Peyer's patch (tissue), 4 donors: ENCODE measurements at regions not wholly inside any gene's neighbourhood (a gene's known extent, or its start where the extent isn't known, plus 50 kb on each side); places are given as distances from the start of the nearest gene placed in this dataset.
"Not testable (repeated sequence)": the region's sequence is repeated elsewhere in the genome, so short reads cannot be mapped to it uniquely, and the experiment has no call there.

Experiments used
- DNase-seq, 3 donors: peaks; one replicate each; pipeline ENCODE4 v3.0.0-alpha.2; 2017 to 2019
- H3K27ac ChIP-seq, 4 donors: fragments of 200-600 bp; sonication (generic); one replicate each; pipeline ENCODE4 v1.5.1; 2016 to 2019
- H3K27me3 ChIP-seq, 2 donors: fragments of 200-600 bp; sonication (generic); one replicate each; pipeline ENCODE4 v1.5.1; 2019
- H3K36me3 ChIP-seq, 3 donors: fragments of 200-600 bp; sonication (generic); one replicate each; pipeline ENCODE4 v1.5.1; 2016 to 2019
- H3K4me1 ChIP-seq, 4 donors: fragments of 200-600 bp; sonication (generic); one replicate each; pipeline ENCODE4 v1.5.1; 2016 to 2019
- H3K4me3 ChIP-seq, 4 donors: fragments of 200-600 bp; sonication (generic); 1 replicate in 3 of 4; 2 replicates in 1 of 4; pipeline ENCODE4 v1.5.1; 2016 to 2019; ENCODE audit warnings: mild to moderate bottlenecking in 1 of 4
- H3K9me3 ChIP-seq, 4 donors: fragments of 200-600 bp; sonication (generic); one replicate each; pipeline ENCODE4 v1.5.1; 2016 to 2019; ENCODE audit warnings: mild to moderate bottlenecking in 1 of 4
- CTCF ChIP-seq, 6 experiments: fragments of 450-650 bp in 4 of 6; fragments of 200-600 bp in 2 of 6; sonication (generic) in 1 of 6; IDR thresholded peaks; one replicate each; pipeline ENCODE4 v1.5.1; 2017 to 2019; ENCODE audit warnings: antibody characterized with exemption in 6 of 6, mild to moderate bottlenecking in 3 of 6, moderate library complexity in 1 of 6
- POLR2A ChIP-seq, 2 donors: fragments of 450-650 bp; IDR thresholded peaks; one replicate each; pipeline ENCODE4 v1.5.1; 2017; ENCODE audit warnings: antibody characterized with exemption in 2 of 2, mild to moderate bottlenecking in 2 of 2, moderate library complexity in 2 of 2

GRCh38 chr3:177629276-177629675, 432.0 kb upstream of the TBL1XR1 start:
- no peaks in the 10 kb centered on the region for H3K27me3 ChIP-seq
- H3K27ac ChIP-seq, result no peak overlapping the region
- no peak overlapping the region for H3K4me3 ChIP-seq
- DNase-seq, result no peak
- no peaks in the 10 kb centered on the region for H3K36me3 ChIP-seq
- no peak for TF ChIP-seq POLR2A (IDR thresholded peaks at IDR 0.05)
- TF ChIP-seq CTCF (IDR thresholded peaks at IDR 0.05), result no peak
- H3K4me1 ChIP-seq, result no peaks in the 10 kb centered on the region
- no peaks in the 10 kb centered on the region for H3K9me3 ChIP-seq

GRCh38 chr3:177633671-177634207, 436.5 kb upstream of the TBL1XR1 start:
- no peaks in the 10 kb centered on the region for H3K27me3 ChIP-seq
- H3K27ac ChIP-seq, result no peak overlapping the region
- no peak for DNase-seq
- no peaks in the 10 kb centered on the region for H3K36me3 ChIP-seq
- H3K4me1 ChIP-seq, result no peaks in the 10 kb centered on the region
- H3K4me3 ChIP-seq, result no peak overlapping the region
- no peaks in the 10 kb centered on the region for H3K9me3 ChIP-seq
- no peak for TF ChIP-seq POLR2A (IDR thresholded peaks at IDR 0.05)
- TF ChIP-seq CTCF (IDR thresholded peaks at IDR 0.05), result no peak

GRCh38 chr3:177635601-177636106, 438.4 kb upstream of the TBL1XR1 start:
- not testable (repeated sequence) for H3K9me3 ChIP-seq, H3K36me3 ChIP-seq, H3K4me3 ChIP-seq, H3K27ac ChIP-seq, H3K4me1 ChIP-seq, DNase-seq, H3K27me3 ChIP-seq

- no peak for DNase-seq
- Histone ChIP-seq H3K36me3 (no peaks in the 10 kb centered on the region), H3K9me3 (no peaks in the 10 kb centered on the region), H3K27me3 (no peaks in the 10 kb centered on the region), H3K27ac (no peak overlapping the region), H3K4me3 (no peak overlapping the region), H3K4me1 (no peaks in the 10 kb centered on the region)
- TF ChIP-seq POLR2A (IDR thresholded peaks at IDR 0.05) (no peak), CTCF (IDR thresholded peaks at IDR 0.05) (no peak)
Observed at GRCh38 chr3:177640319-177640965, 443.2 kb upstream of the TBL1XR1 start.

- TF ChIP-seq POLR2A (IDR thresholded peaks at IDR 0.05) (no peak), CTCF (IDR thresholded peaks at IDR 0.05) (no peak)
- H3K4me3 ChIP-seq, result no peak overlapping the region
Observed at GRCh38 chr3:177641206-177641605, 443.9 kb upstream of the TBL1XR1 start.

GRCh38 chr3:177642042-177642803, 444.9 kb upstream of the TBL1XR1 start:
- DNase-seq, result no peak
- Histone ChIP-seq H3K36me3 (no peaks in the 10 kb centered on the region), H3K27ac (peak overlapping the region; percentile 1 to 64 (median 50)), H3K4me1 (peaks cover 0 to 3% (median 0%) of the 10 kb centered on the region in 4 donors), H3K27me3 (no peaks in the 10 kb centered on the region), H3K9me3 (no peaks in the 10 kb centered on the region), H3K4me3 (no peak overlapping the region)
- no peak for TF ChIP-seq CTCF (IDR thresholded peaks at IDR 0.05)
- no peak for TF ChIP-seq POLR2A (IDR thresholded peaks at IDR 0.05)

More at GRCh38 chr3:177641206-177641605, 443.9 kb upstream of the TBL1XR1 start:
- no peak for DNase-seq
- no peaks in the 10 kb centered on the region for H3K36me3 ChIP-seq
- H3K9me3 ChIP-seq, result no peaks in the 10 kb centered on the region
- no peaks in the 10 kb centered on the region for H3K27me3 ChIP-seq
- H3K27ac ChIP-seq, result no peak overlapping the region
- no peaks in the 10 kb centered on the region for H3K4me1 ChIP-seq
